NCI-H345 (cell line): ENCODE measurements at regions not wholly inside any gene's neighbourhood (a gene's known extent, or its start where the extent isn't known, plus 50 kb on each side); places are given as distances from the start of the nearest gene placed in this dataset.
A peak's percentile ranks its signal among the peaks of the same experiment; 100 is the strongest.
"Not testable (repeated sequence)": the region's sequence is repeated elsewhere in the genome, so short reads cannot be mapped to it uniquely, and the experiment has no call there.

ENCODE experiments used
- DNase-seq: peaks from one replicate; lab custom pipeline; 2025; lab: John Stamatoyannopoulos, UW

- peak; percentile 66 for DNase-seq
These were observed 65.2 kb downstream of the CCDC195 start for GRCh38 chr2:224650815-224651439.

- DNase-seq, result not testable (repeated sequence)
These were observed 62.5 kb upstream of the CUL3 start for GRCh38 chr2:224647684-224648083.

- peak; percentile 39 for DNase-seq
These were observed 61.2 kb upstream of the CUL3 start for GRCh38 chr2:224646242-224646846.

- peak; percentile 43 for DNase-seq
These were observed 60.6 kb upstream of the CUL3 start for GRCh38 chr2:224645722-224646121.

GRCh38 chr2:224640679-224641078 is 55.5 kb upstream of the CUL3 start:
- DNase-seq, result no peak

- peak; percentile 40 for DNase-seq
These were observed 53.2 kb upstream of the CUL3 start for GRCh38 chr2:224638301-224638823.
